ENCODE measurements at regions not wholly inside any gene's neighbourhood (a gene's known extent, or its start where the extent isn't known, plus 50 kb on each side); places are given as distances from the start of the nearest gene placed in this dataset.

- TF ChIP-seq ZFX (IDR thresholded peaks at IDR 0.05) (no peak), CTCF (conservative IDR thresholded peaks at IDR 0.05) (no peak)
- H3K27ac ChIP-seq: no peak overlapping the region
Observed at GRCh38 chr4:178664621-178665020, 1222.4 kb upstream of the AGA start.

GRCh38 chr4:178665916-178666315, 1223.7 kb upstream of the AGA start:
- TF ChIP-seq CTCF (conservative IDR thresholded peaks at IDR 0.05) (no peak), ZFX (IDR thresholded peaks at IDR 0.05) (no peak)
- no peak overlapping the region for H3K27ac ChIP-seq

GRCh38 chr4:178671766-178672165, 1229.5 kb upstream of the AGA start:
- no peak for TF ChIP-seq CTCF (conservative IDR thresholded peaks at IDR 0.05)
- TF ChIP-seq ZFX (IDR thresholded peaks at IDR 0.05): no peak
- H3K27ac ChIP-seq: no peak overlapping the region

GRCh38 chr4:178672512-178672911, 1230.3 kb upstream of the AGA start:
- TF ChIP-seq CTCF (conservative IDR thresholded peaks at IDR 0.05): no peak
- no peak for TF ChIP-seq ZFX (IDR thresholded peaks at IDR 0.05)
- no peak overlapping the region for H3K27ac ChIP-seq

- TF ChIP-seq CTCF (conservative IDR thresholded peaks at IDR 0.05) (no peak), ZFX (IDR thresholded peaks at IDR 0.05) (no peak)
- H3K27ac ChIP-seq: no peak overlapping the region
Observed at GRCh38 chr4:178681871-178682270, 1239.6 kb upstream of the AGA start.

- TF ChIP-seq ZFX (IDR thresholded peaks at IDR 0.05) (no peak), CTCF (conservative IDR thresholded peaks at IDR 0.05) (no peak)
Observed at GRCh38 chr4:178689926-178690325, 1247.7 kb upstream of the AGA start.

GRCh38 chr4:178693816-178694215, 1251.6 kb upstream of the AGA start:
- H3K27ac ChIP-seq: no peak overlapping the region
- TF ChIP-seq ZFX (IDR thresholded peaks at IDR 0.05): no peak
- no peak for TF ChIP-seq CTCF (conservative IDR thresholded peaks at IDR 0.05)

More at GRCh38 chr4:178689926-178690325, 1247.7 kb upstream of the AGA start:
- H3K27ac ChIP-seq: no peak overlapping the region

Data from C4-2B (cell line).